8988T (cell line): ENCODE measurements at regions not wholly inside any gene's neighbourhood (a gene's known extent, or its start where the extent isn't known, plus 50 kb on each side); places are given as distances from the start of the nearest gene placed in this dataset.

Source experiments
- DNase-seq: peaks from one replicate; pipeline ENCODE4 v3.0.0; 2011

DNA sequence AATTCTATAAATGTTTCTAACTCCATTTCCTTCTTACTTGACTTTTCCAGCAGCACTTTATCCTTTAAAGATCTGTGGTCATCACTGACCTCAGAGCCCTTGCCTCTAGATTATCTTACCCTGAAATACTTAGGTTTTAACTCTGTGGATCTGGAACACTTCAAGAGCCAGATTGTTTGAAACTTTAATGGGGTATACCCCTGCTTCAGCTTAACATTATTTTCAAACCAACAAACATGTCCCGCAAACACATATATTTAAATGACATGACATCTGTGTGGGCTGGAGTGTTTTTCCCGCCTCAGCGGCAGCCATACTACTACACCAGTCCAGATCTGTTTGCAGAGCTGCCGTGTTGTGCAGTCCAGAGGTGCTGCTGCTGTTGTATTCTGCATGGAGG lies 252.0 kb upstream of the TPM1 start:
- DNase-seq: no peak

DNA sequence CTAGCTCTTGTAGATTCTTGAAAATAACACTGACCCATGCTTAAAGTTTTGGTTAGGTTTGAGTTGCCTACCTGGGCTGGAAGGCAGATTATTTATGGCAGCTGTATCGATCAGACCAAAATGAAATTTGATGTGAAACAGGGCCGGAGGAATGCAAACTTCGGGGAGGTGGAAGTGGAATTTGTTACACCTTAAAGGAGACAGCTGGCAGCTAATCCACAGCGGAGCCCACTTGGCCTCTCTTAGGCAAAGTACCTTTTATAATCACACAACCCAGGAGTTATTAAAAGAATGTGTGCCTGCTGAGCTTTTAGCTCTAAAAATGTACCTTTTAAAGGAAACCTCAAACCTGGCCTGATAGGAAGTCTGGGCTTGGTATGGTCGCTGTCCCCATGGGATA lies 250.9 kb upstream of the TPM1 start:
- no peak for DNase-seq

DNA sequence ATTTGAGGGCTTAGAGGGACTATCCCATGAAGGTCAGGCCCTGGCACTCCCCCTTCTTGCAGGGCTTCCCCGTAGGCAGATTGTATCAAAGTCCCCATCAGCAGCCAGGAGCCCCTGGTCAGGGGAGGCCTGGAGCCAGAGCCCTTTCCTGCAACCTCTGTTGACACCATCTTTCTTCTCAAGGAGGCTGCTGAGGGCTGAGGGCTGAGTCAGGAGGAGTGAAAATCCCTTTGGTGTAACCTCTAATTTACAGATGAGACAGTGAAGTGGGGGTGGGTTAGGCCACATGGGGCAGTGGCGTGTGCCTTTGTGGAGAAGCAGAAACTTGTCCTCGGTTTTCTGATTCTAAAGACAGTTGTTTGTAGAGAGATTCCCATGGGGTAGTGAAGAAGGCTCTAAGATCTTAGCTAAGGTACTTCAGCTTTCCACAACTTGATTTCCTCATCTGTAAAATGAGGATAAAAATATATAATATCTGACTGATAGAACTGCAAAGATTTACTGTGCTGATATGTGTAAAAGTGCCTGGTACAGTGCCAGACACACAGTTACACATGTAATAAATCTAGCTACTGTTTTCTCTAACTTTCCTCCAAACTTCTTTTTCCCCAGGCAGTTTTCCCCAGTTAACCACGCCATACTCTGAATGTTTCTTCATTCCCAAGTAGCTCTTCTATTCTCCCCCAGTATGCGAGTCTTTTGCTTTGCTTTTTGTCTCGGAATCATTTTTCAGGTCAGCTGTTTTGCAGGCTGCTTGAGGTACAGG lies 249.4 kb upstream of the TPM1 start:
- DNase-seq: no peak

DNA sequence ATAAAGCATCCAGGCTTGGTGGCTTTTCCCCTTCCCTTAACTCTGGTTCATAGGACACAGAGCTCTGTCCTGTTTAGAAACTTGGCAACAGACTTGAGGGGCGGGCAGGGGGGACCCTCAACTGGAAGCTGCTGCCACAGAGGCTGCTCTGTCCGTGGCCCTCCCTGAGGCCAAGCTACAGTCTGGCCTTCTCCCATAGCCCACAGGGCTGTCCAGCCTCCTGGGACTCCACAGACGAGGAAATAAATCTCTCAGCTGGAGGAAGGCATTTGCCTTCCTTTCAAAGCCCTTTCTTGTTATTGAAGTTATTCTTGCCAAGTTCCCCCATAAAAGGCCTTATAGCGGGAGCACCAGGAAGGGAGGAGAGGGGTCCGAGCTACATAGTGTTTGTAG lies 248.8 kb upstream of the TPM1 start:
- DNase-seq: no peak

DNA sequence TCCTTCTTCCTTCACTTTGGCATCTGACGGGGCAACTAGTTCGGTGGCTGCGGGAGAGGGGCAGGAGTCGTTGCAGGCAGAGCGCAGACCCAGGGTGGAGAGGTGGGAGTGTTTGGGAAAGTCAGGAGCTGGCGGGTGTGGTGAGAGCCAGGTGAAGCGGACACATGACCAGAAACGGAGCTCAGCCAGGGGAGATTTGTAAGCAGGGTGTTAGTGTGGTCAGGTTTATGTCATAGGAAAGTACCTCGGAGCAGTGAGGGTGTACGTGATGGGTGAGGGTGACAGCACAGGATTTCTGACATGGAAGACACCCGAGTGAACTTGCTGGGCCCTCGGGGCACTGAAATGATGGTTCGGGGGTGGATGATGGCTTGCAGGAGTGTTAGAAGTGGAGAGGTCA lies 247.4 kb upstream of the TPM1 start:
- DNase-seq: no peak

DNA sequence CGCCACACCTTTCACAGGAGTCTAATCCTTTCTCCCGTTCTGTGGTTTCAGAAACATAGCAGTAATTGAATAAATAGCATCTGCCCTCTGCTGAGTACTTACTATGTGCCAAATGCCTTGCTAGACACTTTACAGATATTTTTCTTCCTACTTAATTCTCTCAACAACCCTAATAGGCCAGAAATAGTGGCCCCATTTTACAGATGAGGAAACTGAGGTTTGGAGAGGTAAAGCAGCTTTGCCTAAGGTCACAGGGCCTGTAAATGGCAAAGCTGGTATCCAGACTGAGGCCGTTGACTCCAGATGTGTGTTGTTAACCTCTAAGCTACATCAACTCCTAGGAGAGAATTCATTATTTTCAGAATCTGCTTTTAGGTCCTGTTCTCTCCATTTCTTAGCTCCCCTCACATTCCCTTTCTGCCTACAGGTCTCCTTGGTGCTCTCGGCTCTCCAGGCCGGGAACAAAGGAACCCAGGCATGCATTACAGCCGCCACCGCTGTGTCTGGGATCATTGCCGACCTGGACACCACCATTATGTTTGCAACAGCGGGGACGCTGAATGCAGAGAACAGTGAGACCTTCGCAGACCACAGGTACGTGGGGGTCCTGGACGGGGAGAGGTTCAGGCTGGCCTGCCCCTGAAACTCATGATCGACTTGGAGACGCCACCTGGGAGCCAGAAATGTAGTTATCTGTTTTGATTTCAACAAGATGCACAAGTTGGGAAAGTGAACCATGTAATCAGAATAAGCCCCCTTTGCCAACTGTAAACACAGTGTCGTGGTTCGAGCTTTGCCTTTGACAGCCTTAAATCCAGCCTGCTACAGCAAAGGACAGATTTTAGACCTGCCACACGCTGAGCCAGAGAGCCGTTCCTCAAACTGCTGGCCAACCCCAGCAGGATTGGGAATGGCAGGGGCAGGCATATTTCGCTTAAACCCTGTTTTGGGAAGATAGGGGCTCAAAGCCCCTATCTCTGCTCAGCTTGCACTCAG lies 246.5 kb upstream of the TPM1 start:
- DNase-seq: no peak

DNA sequence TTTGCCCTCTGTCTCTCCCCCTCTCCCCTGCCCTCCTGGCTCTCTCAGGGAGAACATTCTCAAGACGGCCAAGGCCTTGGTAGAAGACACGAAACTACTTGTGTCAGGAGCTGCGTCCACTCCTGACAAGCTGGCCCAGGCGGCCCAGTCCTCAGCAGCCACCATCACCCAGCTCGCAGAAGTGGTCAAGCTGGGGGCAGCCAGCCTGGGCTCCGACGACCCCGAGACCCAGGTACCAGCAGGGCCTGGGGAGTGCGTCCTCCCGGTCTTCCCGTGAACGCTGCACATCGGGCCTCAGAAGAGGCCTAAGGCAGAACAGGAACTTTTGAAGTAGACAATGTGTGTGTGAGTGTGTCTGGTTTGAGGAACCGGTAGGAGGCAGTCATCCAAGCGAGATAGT lies 245.4 kb upstream of the TPM1 start:
- no peak for DNase-seq

DNA sequence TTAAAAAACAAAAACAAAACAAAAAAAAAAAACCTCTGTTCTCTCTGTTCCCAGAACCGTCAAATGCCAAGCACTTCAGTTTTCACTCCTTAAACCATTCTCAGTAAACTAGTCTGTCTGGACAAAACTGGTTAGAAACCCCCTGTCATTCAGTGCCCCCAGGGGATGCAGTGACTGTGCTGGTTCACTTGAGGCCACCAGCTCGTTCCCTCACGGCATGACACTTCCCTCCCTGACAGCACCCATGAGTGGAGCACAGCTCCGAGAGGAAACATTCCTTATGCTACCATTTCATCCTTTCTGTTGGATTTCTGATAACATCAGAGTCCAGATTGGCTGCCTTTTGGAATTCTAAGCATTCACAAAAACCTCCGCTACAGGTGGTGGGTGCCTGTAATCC lies 244.0 kb upstream of the TPM1 start:
- no peak for DNase-seq

DNA sequence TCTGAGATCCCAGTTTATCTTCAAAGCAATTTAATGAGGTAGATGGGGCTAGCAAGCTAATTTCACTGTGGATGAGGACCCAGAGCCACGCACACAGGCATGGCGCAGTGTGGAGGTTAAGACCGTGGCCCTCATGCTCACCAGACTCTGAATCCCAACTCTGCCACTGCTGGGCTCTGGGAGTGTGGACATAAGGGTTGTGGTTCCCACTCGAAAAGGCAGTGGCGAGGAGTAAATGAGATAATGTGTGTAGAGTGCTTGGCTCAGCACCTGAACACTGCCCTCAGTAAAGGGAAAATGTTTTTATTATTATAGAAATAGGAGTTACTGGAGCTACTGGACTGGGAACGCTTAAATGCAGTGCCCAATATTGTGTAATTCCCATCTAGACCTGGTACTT lies 243.5 kb upstream of the TPM1 start:
- no peak for DNase-seq

DNA sequence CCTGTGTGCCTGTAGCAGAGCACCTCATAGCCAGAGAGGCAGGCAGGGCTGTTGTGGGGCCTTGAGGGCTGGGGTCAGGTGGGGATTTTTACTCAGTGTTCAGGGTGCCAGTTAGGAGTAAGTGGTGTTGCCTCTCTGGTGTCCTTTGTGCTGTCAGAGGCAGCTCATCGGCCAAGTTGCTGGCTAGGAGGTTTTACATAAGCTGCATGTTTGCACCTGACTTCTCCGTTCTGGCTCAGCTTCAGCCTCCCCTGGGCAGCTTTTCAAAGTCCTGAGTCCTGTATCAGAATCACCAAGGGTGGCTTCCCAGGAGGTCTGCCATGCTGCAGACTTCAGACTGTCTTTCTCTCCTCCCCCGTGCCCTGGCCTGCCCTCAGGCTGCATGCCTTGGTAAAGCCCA lies 242.6 kb upstream of the TPM1 start:
- no peak for DNase-seq

DNA sequence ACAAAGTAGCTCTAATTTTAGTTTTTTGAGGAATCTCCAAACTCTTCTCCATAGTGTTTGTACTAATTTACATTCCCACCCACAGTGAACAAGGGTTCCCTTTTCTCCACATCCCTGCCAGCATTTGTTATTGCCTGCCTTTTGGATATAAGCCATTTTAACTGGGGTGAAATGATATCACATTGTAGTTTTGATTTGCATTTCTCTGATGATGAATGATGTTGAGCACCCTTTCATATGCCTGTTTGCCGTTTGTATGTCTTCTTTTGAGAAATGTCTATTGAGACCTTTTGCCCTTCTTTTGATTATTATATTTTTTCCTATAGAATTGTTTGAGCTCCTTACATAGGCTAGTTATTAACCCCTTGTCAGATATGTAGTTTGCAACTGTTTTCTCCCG lies 239.9 kb upstream of the TPM1 start:
- no peak for DNase-seq

DNA sequence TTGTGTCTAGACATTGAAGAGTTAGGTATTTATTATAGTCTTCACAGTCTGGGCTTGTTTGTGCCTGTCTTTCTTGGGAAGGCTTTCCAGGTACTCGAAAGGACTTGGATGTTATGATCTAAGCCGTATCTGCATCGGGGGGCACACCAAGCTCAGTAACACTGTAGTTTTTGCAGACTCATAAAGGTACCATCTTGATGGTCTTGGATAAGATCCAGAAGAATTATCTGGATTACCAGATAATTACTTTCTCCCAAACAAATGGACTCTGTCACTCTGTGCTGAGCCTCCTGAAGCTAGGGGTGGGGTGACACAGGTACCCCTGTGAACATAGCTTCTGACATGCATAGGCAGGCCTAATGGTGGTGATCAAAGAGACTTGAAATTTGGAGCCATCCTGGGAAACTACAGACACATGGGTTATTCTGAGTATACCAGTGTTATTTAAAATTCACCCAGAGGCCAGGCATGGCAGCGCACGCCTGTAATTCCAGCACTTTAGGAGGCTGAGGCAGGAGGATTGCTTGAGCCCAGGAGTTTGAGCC lies 238.6 kb upstream of the TPM1 start:
- DNase-seq: no peak

DNA sequence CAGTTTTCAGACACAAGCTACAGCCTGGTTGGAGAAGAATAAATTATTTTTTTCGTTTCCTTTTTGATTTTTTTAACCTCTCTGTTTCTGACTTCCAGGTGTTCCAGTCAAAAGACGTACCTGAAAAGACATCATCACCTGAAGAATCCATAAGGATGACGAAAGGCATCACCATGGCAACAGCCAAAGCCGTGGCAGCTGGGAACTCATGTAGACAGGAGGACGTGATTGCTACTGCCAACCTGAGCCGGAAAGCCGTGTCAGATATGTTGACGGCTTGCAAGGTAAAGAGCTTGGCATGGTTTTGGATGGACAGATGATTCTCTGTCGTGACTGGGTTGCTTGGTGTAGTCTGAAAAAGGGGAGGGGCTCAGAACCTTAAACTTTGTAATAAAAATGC lies 237.0 kb upstream of the TPM1 start:
- DNase-seq: no peak

DNA sequence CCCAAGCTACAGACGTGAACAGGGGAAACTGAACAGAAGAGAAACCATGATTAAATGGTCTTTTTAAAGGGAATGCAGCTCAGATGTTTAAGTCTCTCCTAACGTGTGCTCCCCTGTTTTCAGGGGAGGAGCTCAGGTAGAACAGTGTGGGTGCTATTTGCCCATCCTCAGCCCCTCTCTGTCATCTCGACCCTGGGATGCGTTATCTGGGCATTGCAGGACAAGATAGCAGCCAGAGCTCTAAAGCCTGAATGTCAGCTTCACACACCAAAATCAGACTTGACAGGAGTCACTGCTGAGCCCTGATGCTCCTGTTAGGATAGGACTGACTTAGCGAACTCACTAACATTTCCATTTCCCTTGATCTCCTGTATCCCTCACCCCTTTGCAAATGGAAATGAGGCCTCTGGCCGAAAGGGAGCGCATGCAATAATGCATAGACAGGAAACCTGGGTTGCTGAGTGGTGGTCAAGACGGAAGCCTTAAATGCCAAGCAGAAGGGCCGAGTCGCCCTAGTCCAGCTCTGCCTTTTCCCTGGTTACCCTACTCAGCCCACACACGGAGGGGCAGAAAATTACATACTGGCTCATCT lies 234.9 kb upstream of the TPM1 start:
- no peak for DNase-seq

DNA sequence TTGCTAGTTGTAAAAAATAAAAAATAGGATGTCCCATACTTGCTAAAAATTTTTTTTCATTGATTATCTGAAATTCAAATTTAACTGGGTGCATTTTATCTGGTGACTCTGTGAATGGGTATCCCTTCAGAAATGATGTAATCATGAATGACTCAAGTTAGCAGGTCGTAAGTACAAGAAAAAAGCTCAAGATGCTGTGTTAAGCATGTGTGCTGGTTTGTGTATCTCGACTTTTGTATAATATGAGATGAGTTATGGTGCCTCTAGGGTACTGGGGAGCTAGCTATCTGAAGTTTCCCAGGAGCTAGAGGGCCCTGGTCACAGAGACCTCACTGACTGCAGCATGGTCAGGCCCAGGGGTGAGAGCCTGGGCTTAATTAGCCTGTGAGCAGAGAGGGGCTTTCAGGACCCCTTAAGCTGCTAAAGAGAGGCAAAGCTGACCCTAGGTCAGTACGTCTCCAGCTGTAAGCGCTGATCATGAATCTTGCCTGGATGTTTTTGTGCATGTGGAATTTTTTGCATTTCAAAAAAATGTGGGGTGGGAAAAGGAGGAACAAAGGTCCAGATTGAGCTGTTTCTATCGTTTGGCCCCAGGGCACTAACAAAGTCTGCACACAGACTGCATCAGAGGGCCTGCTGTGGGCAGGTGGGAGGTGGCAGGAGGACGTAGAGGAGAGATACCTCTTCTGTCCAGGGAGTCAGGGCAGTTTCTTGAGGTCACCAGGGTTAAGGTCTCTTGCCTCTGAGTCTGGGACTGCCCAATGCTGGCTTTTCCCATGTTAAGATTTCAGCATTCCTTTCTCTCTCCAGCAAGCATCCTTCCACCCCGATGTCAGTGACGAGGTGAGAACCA lies 233.2 kb upstream of the TPM1 start:
- no peak for DNase-seq

DNA sequence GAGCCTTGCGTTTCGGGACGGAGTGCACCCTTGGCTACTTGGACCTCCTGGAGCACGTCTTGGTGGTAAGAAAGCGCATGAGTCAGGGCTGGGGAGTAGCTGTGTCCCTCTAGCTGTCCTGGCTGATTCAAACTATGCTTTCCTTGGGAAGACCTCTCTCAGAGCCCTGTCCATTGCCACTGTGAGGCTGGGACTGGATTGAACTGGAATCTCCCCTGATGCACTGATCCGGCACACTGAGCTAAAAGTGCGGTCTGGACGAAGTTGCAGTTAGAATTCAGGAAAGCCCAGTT lies 232.6 kb upstream of the TPM1 start:
- DNase-seq: no peak

DNA sequence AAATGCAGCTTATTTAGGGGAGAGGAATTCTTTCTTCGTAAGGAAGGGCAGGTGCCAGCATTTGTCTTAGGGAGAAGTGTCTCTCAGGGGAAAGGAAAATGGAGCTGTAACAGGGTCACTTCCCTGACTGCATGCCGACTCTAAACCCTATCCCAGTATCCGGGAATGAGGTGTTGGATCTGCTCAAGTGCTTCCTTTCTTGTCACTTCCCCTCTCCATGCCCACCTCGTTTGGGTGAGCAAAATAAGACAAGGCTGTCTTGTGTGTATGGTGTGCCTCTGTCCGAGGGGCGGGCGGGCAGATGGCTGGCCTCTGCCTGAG lies 230.1 kb upstream of the TPM1 start:
- DNase-seq: no peak

DNA sequence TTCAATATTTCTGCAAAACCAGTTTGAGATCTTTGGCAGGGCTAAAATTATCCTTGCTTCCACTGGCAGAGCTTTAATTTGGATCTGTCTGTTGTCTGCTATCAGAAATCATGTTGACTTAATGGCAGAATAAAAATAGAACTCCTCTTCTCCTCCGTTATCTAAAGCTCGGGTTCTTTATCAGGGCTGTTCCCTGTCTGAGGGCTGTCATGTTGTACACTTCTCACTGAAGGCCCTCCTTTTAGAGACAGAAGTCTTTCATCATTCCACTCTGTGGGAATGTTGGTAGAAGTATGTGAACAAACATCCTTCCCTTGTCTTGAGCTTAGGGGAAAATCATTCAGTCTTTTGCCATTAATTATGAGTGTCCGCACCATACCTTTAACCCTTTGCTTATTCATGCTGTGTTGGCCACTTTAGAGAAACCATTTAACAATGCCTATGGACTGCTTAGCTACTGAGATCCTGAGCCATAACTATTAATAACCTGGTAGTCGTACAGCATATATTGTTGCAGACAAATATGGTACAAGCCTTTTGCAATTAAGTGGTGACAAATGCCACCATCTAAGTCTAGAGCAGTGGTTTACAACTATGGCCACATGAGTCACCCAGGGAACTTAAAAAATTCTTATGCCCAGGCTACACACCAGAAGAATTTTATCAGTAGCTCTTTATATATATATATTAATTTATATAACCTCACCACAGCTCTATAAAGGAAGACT lies 226.0 kb upstream of the TPM1 start:
- no peak for DNase-seq

DNA sequence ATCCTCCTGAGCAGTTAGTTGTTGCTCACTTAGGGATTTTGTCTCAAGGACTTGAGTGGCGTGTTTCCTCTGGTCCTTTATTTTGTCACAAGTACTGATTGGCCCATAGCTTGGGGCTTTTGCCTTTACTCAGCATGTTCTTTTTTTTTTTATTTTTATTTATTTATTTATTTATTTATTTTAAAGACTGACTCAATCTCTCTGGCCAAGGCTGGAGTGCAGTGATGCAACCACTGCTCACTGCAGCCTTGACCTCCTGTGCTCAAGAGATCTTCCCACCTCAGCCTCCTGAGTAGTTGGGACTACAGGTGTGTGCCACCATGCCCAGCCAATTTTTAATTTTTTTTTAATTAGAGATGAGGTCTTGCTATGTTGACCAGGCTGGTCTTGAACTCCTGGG lies 223.9 kb upstream of the TPM1 start:
- no peak for DNase-seq

DNA sequence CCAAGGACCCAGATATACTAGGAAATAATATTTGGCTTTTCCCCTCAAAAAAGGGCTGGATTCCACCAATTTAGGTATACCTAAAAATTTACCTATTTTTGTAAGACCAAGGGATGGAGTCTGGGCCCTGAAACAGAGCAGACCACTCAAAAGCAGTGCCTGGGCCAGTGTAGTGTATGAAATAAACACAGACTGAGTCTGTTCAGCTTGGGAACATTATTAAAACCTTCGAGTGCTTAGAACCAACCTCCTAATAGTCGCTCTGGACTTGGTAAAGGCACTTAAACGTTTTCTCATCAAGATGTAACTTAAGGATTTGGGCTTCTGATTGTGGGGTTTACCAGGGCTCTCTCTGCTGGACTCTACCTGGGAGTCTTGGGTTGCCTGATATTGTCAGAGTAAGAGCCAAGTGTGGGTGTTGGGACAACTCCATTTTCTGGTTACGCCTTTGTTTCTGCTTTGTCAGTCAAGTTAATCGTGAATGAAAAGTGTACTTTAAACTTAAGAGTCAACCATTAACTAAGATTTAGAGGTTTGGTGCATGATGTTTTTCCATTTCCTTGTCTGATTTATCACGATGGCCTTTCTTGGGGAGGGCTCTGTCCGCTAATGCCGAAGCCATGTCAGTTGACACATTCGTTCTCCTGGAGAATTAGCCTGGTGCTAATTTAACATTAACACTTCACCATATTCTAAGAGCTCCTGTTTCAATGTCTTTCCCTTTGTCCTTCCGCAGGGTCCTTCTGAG lies 221.0 kb upstream of the TPM1 start:
- DNase-seq: no peak

DNA sequence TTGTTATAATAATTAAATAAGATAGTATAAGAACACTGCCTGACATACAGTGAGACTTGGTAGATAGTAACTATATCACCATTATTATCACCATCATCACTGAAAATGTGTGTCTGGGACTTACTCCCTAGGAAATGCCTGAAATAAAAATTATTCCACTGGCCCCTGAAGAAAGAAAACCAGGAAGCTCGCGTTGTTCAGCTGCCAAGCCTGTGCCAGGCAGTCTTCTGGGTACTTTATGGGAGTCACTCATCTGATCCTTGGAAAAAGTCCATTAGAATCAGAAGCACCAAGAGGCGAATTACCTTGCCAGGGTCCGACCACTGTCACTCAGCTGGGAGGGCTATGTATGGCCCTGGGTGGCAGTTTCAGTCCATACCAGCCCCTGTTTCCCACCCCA lies 220.3 kb upstream of the TPM1 start:
- DNase-seq: no peak

DNA sequence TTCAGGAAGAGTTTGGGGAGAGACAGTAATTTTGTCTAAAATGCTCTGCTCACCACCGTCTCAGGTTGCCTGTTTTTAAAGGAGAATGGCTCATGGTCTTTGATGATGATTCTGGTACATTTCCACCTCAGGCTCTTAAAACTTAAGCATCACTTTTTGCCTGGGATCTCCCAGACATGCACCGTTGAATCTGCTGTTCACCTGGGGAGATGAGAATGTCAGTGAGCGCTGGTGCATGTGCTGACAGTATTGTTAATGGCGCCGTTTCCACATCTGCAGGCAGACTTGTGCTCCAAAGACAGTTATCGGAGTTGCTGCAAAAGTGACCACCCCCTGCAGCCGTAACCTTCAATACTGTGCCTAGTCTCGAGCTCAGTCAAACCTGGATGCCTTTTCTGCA lies 219.0 kb upstream of the TPM1 start:
- no peak for DNase-seq
